Progenitor cell of endocrine pancreas (in vitro differentiated cells): ENCODE measurements at regions not wholly inside any gene's neighbourhood (a gene's known extent, or its start where the extent isn't known, plus 50 kb on each side); places are given as distances from the start of the nearest gene placed in this dataset.
"Not testable (repeated sequence)": the region's sequence is repeated elsewhere in the genome, so short reads cannot be mapped to it uniquely, and the experiment has no call there.

Experiments
- DNase-seq: peaks from one replicate; pipeline ENCODE4 v3.0.0; 2021; ENCODE audit warnings: low spot score; ENCODE audit not compliant: unreplicated experiment
- H3K27ac Mint-ChIP-seq: 2 replicates; pipeline ENCODE4 v1.8.0; 2021; ENCODE audit warnings: mild to moderate bottlenecking, moderate library complexity, mixed read lengths
- H3K27me3 Mint-ChIP-seq: 2 replicates; pipeline ENCODE4 v1.8.0; 2021; ENCODE audit warnings: mixed read lengths
- H3K36me3 Mint-ChIP-seq: 2 replicates; pipeline ENCODE4 v1.8.0; 2022; ENCODE audit warnings: mixed read lengths; ENCODE audit not compliant: insufficient read depth
- H3K4me1 Mint-ChIP-seq: 2 replicates; pipeline ENCODE4 v1.8.0; 2021; ENCODE audit warnings: low read depth, mixed read lengths
- H3K4me3 Mint-ChIP-seq: 2 replicates; pipeline ENCODE4 v1.8.0; 2021; ENCODE audit warnings: low read depth, mild to moderate bottlenecking, moderate library complexity, mixed read lengths
- H3K9me3 Mint-ChIP-seq: 2 replicates; pipeline ENCODE4 v1.8.0; 2021; ENCODE audit warnings: low read depth, mixed read lengths
- CTCF ChIP-seq: fragments of 200-600 bp; sonication (generic); IDR thresholded peaks from one replicate; pipeline ENCODE4 v1.5.0; 2021; ENCODE audit warnings: antibody characterized with exemption, mild to moderate bottlenecking; ENCODE audit not compliant: unreplicated experiment

DNA sequence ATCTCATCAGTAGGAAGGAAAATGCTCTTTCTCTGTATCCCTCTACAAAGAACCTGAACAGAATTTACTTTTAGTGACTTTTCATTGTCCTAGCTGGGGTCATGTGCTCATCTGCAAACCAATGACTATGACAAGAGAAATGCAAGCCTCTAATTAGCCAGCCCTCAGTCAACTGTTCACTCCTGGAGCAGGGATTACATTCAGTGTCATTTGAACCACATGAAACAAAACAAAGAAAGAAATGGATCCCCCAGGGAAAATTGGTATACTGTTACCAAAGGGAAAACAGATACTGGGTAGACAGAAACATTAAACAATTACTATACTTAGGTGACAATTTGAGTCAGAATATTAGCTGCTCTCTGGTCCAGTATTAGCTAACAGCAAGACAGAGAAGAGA, 173.6 kb downstream of the RCHY1 start:
- H3K4me1 Mint-ChIP-seq: no peaks in the 10 kb centered on the region
- no peaks in the 10 kb centered on the region for H3K36me3 Mint-ChIP-seq
- peaks cover 2% of the 10 kb centered on the region for H3K27me3 Mint-ChIP-seq
- H3K4me3 Mint-ChIP-seq: no peak overlapping the region
- H3K27ac Mint-ChIP-seq: no peak overlapping the region
- no peak for TF ChIP-seq CTCF
- peaks cover under 1% of the 10 kb centered on the region for H3K9me3 Mint-ChIP-seq
- DNase-seq: no peak

- DNase-seq: no peak
- Mint-ChIP-seq H3K36me3 (peaks cover 2% of the 10 kb centered on the region), H3K27me3 (peaks cover 2% of the 10 kb centered on the region), H3K4me3 (no peak overlapping the region), H3K4me1 (no peaks in the 10 kb centered on the region), H3K27ac (no peak overlapping the region), H3K9me3 (peaks cover 18% of the 10 kb centered on the region)
- no peak for TF ChIP-seq CTCF
Measured at GRCh38 chr4:75338352-75338880, 175.8 kb downstream of the RCHY1 start.

DNA sequence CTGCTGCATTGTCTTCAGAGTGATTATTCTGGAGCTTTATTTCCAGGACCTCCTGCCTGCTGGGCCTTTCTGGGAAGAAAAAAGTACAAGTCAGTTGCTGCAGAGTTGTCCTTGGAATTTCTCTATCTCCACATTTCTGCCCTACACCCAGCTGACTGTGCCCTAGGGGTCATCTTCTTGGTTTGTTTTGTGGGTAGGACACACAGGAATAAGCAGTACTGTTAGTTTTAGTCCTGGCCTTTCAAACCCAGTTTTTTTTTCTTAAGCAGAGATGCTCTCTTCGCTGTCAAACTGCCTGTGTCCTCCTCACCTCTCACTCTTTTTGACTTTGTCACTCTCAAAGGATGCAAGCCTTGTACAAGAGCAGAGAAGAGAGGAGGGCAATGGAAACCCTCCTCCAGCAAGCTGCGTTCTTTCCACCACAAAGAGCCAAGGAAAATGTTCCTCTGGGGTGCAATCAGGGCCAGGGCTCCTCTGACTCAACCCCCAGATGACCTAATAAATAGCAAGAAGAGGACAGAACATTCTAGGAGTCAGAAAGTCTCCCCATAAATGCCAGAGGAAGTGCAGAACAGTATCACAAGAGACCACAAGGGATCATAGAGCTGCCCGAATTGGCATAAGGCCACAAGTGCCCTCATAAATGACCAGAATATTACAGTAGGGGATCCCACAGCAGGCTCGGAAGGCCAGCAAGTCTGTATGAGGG, 186.2 kb downstream of the RCHY1 start:
- Mint-ChIP-seq H3K4me1 (peaks cover 5% of the 10 kb centered on the region), H3K27me3 (no peaks in the 10 kb centered on the region), H3K36me3 (no peaks in the 10 kb centered on the region), H3K27ac (no peak overlapping the region), H3K4me3 (no peak overlapping the region), H3K9me3 (peaks cover 7% of the 10 kb centered on the region)
- no peak for TF ChIP-seq CTCF
- DNase-seq: no peak

DNA sequence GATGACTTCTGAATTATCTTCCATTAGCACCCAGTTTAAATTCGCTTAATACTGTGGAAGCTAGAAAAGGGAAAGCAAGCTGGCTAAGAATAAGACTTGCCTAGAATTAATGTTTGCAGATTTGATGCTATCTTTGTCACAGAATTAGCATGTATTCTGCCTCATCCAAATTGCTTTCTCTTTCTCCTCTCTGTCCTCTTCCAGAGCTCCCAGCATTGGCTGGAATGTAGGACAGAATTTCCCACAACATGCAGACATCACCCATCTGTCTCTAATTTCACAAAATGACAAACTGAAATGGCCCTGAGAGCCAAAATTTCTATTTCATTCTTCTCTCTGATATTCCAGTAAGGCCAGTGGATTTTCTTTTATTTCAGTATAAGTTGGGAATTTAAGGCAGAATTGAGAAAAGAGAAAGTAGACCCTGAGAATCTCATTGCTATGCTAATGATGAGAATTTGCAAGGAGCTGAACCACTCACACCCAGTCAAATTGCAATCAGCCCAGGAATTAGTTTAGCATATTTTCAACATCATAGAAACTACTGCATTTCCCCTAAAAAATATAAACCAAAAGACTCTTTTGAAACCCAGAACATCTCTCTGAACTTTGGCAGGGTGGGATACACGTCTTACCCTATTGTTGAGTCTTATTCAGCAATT, 188.8 kb downstream of the RCHY1 start:
- H3K4me1 Mint-ChIP-seq: no peaks in the 10 kb centered on the region
- no peaks in the 10 kb centered on the region for H3K27me3 Mint-ChIP-seq
- no peak overlapping the region for H3K4me3 Mint-ChIP-seq
- no peaks in the 10 kb centered on the region for H3K36me3 Mint-ChIP-seq
- DNase-seq: no peak
- no peak overlapping the region for H3K27ac Mint-ChIP-seq
- no peak for TF ChIP-seq CTCF
- peaks cover under 1% of the 10 kb centered on the region for H3K9me3 Mint-ChIP-seq

DNA sequence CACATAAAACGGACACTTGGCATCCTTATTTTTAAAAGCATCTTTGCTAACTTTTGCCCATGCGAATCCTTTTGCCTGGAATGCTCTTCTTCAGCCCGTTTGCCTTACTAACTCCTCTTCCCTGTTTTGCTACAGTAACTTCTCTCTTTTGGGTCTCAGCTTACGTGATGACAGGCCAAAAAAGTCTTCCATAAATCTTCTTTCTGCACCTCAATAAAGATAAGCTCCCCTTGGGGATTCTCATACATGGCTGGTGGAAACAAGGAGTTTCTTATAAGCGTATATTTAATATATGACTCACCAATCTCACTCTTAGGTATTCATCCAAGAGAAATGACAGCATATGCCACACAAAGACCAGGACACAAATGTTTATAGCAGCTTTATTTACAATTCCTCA, 192.7 kb downstream of the RCHY1 start:
- no peak overlapping the region for H3K27ac Mint-ChIP-seq
- no peak for TF ChIP-seq CTCF
- H3K4me1 Mint-ChIP-seq: no peaks in the 10 kb centered on the region
- peaks cover 1% of the 10 kb centered on the region for H3K36me3 Mint-ChIP-seq
- H3K4me3 Mint-ChIP-seq: no peak overlapping the region
- peaks cover 11% of the 10 kb centered on the region for H3K9me3 Mint-ChIP-seq
- H3K27me3 Mint-ChIP-seq: no peaks in the 10 kb centered on the region
- DNase-seq: no peak

- not testable (repeated sequence) for H3K27me3 Mint-ChIP-seq, H3K27ac Mint-ChIP-seq, DNase-seq, H3K4me1 Mint-ChIP-seq, H3K36me3 Mint-ChIP-seq, H3K4me3 Mint-ChIP-seq
- peaks cover 29% of the 10 kb centered on the region for H3K9me3 Mint-ChIP-seq
Measured at GRCh38 chr4:75317641-75318040, 196.6 kb downstream of the RCHY1 start.
